ENCODE measurements at regions not wholly inside any gene's neighbourhood (a gene's known extent, or its start where the extent isn't known, plus 50 kb on each side); places are given as distances from the start of the nearest gene placed in this dataset.

- dilution Hi-C loops (cut with MboI; ENCODE audit: extremely low pct_ligation_motif_present, low sequenced_read_pairs): no loop called here
- H3K27me3 ChIP-seq (ENCODE audit: control insufficient read depth, extremely low read depth, insufficient read depth, low read length): no peaks in the 10 kb centered on the region
These were observed 335.7 kb upstream of the PROX1 start for GRCh38 chr1:213652109-213652508.

GRCh38 chr1:213656039-213656438, 331.7 kb upstream of the PROX1 start:
- Histone ChIP-seq H3K27me3 (ENCODE audit: control insufficient read depth, extremely low read depth, insufficient read depth, low read length) (no peaks in the 10 kb centered on the region), H4K20me1 (ENCODE audit: control insufficient read depth, extremely low read depth, insufficient read depth, low read length) (no peaks in the 10 kb centered on the region), H3K9me3 (ENCODE audit: control insufficient read depth, low read depth, low read length) (no peaks in the 10 kb centered on the region), H3K79me2 (ENCODE audit: control insufficient read depth, insufficient read depth, low read length) (no peaks in the 10 kb centered on the region), H3K36me3 (ENCODE audit: control insufficient read depth in 2 of 2, extremely low read depth in 1 of 2, insufficient read depth in 2 of 2, low read length in 2 of 2) (no peaks in the 10 kb centered on the region), H3K4me3 (ENCODE audit: control insufficient read depth in 2 of 3, extremely low read depth in 1 of 3, insufficient read depth in 2 of 3, low read depth in 1 of 3, low read length in 3 of 3) (no peak overlapping the region), H3K9ac (ENCODE audit: control insufficient read depth, extremely low read depth, insufficient read depth, low read length) (no peak overlapping the region), H3K4me1 (ENCODE audit: control insufficient read depth, extremely low read depth, insufficient read depth, low read length) (peaks cover 3% of the 10 kb centered on the region), H3K9me1 (ENCODE audit: control insufficient read depth, extremely low read depth, insufficient read depth, low read length) (no peaks in the 10 kb centered on the region), H2AFZ (ENCODE audit: control insufficient read depth, low read length) (no peak overlapping the region), H3K4me2 (ENCODE audit: control insufficient read depth, extremely low read depth, insufficient read depth, low read depth, low read length) (no peak overlapping the region), H3K27ac (ENCODE audit: control insufficient read depth, insufficient read depth, low read length) (no peak overlapping the region)
- no peak for DNase-seq (ENCODE audit: low read depth, low spot score)
- TF ChIP-seq CTCF (optimal IDR thresholded peaks at IDR 0.05 in 1 of 3, IDR thresholded peaks at IDR 0.05 in 1 of 3, conservative IDR thresholded peaks at IDR 0.05 in 1 of 3; ENCODE audit: extremely low read depth in 1 of 3, insufficient read depth in 2 of 3, low read length in 3 of 3): no peak
- TF ChIP-seq EZH2 (IDR thresholded peaks at IDR 0.05; ENCODE audit: low read length): no peak
- dilution Hi-C loops (cut with MboI; ENCODE audit: extremely low pct_ligation_motif_present, low sequenced_read_pairs): no loop called here
- FAIRE-seq: no peak

More at GRCh38 chr1:213652109-213652508, 335.7 kb upstream of the PROX1 start:
- Histone ChIP-seq H4K20me1 (ENCODE audit: control insufficient read depth, extremely low read depth, insufficient read depth, low read length) (no peaks in the 10 kb centered on the region), H3K4me1 (ENCODE audit: control insufficient read depth, extremely low read depth, insufficient read depth, low read length) (no peaks in the 10 kb centered on the region), H3K9me1 (ENCODE audit: control insufficient read depth, extremely low read depth, insufficient read depth, low read length) (no peaks in the 10 kb centered on the region), H3K79me2 (ENCODE audit: control insufficient read depth, insufficient read depth, low read length) (no peaks in the 10 kb centered on the region), H3K4me2 (ENCODE audit: control insufficient read depth, extremely low read depth, insufficient read depth, low read depth, low read length) (no peak overlapping the region), H3K4me3 (ENCODE audit: control insufficient read depth in 2 of 3, extremely low read depth in 1 of 3, insufficient read depth in 2 of 3, low read depth in 1 of 3, low read length in 3 of 3) (no peak overlapping the region), H3K9me3 (ENCODE audit: control insufficient read depth, low read depth, low read length) (no peaks in the 10 kb centered on the region), H3K27ac (ENCODE audit: control insufficient read depth, insufficient read depth, low read length) (no peak overlapping the region), H3K9ac (ENCODE audit: control insufficient read depth, extremely low read depth, insufficient read depth, low read length) (no peak overlapping the region), H2AFZ (ENCODE audit: control insufficient read depth, low read length) (no peak overlapping the region), H3K36me3 (ENCODE audit: control insufficient read depth in 2 of 2, extremely low read depth in 1 of 2, insufficient read depth in 2 of 2, low read length in 2 of 2) (no peaks in the 10 kb centered on the region)
- no peak for FAIRE-seq
- TF ChIP-seq CTCF (optimal IDR thresholded peaks at IDR 0.05 in 1 of 3, IDR thresholded peaks at IDR 0.05 in 1 of 3, conservative IDR thresholded peaks at IDR 0.05 in 1 of 3; ENCODE audit: extremely low read depth in 1 of 3, insufficient read depth in 2 of 3, low read length in 3 of 3): no peak
- TF ChIP-seq EZH2 (IDR thresholded peaks at IDR 0.05; ENCODE audit: low read length): no peak
- no peak for DNase-seq (ENCODE audit: low read depth, low spot score)
